GM12864 (cell line): ENCODE measurements at regions not wholly inside any gene's neighbourhood (a gene's known extent, or its start where the extent isn't known, plus 50 kb on each side); places are given as distances from the start of the nearest gene placed in this dataset.

Experiments
- DNase-seq: peaks from one replicate; pipeline ENCODE4 v3.0.0-alpha.2; 2011; ENCODE audit warnings: low read depth
- H3K4me3 ChIP-seq: 2 replicates; pipeline ENCODE4 v1.5.1; 2011; ENCODE audit warnings: mild to moderate bottlenecking, low read depth, low read length, control low read depth
- TF ChIP-seq, protein P1 (sequence below): IDR thresholded peaks from 2 replicates; pipeline ENCODE4 v1.5.1; 2011; ENCODE audit warnings: low read depth, mild to moderate bottlenecking, moderate library complexity, low read length, control low read depth, inconsistent platforms; ENCODE audit errors: missing control alignments

- no peak for DNase-seq
- TF ChIP-seq, protein P1, sequence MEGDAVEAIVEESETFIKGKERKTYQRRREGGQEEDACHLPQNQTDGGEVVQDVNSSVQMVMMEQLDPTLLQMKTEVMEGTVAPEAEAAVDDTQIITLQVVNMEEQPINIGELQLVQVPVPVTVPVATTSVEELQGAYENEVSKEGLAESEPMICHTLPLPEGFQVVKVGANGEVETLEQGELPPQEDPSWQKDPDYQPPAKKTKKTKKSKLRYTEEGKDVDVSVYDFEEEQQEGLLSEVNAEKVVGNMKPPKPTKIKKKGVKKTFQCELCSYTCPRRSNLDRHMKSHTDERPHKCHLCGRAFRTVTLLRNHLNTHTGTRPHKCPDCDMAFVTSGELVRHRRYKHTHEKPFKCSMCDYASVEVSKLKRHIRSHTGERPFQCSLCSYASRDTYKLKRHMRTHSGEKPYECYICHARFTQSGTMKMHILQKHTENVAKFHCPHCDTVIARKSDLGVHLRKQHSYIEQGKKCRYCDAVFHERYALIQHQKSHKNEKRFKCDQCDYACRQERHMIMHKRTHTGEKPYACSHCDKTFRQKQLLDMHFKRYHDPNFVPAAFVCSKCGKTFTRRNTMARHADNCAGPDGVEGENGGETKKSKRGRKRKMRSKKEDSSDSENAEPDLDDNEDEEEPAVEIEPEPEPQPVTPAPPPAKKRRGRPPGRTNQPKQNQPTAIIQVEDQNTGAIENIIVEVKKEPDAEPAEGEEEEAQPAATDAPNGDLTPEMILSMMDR, result no peak
- no peak overlapping the region for H3K4me3 ChIP-seq
Observed at GRCh38 chr12:9380650-9381049, 172.5 kb upstream of the PZP start.

DNA sequence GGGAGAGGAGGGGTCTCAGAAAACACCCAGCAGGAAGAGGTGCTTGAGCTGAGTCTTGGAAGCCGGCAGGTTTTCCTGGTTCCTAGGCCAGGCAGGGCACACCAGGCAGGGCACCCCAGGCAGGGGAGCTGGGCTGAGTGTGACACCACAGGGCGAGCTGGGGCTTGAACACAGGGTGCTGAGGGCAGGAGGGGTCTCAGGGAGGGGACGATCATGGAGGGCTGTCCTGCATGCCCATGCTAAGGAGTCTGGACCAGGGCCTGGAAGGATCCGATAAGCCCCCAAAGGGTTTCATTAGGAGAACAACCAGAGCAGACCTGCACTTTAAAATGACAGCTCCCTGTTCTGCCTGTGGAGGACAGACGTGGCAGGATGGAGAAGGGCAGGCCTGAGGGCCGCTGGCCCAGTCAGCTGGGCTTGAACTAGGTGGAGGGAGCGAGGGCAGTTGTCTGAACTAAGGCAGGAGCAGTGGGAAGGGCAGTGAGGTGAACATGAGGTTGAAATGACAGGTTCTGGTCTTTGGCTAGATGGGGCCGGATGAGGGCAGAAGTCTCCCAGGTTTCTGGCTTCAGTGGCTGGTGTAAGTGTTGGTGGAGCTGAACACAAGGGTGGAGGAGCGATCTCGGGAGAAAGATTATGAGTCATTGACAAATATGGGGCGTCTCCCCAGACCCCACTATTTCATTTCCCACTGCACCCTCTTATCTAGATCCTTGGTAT lies 171.0 kb upstream of the PZP start:
- no peak for DNase-seq
- H3K4me3 ChIP-seq, result no peak overlapping the region
- TF ChIP-seq, protein P1, result no peak

DNA sequence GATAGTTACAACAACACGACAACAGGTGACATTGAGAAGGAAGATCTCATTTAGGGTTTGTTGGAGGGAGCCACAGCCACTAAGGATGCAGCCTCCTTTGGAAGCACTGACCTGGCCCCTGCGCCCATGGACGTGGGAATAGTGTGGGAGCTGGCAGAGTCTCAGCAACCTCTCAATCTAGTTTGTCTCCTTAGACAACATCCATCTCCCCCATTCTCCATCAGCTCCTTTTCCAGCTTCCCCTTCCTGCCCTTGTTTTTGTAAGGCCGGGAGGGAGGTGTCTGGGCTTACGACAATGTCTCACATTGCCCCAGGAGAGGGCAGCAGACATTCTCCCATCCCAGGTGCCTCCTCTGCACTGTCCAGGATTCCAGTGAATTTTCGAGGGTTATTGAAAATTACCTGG lies 170.2 kb upstream of the PZP start:
- no peak for DNase-seq
- H3K4me3 ChIP-seq, result no peak overlapping the region
- TF ChIP-seq, protein P1, result peak; percentile 34

GRCh38 chr12:9372202-9372601 lies 164.0 kb upstream of the PZP start:
- DNase-seq, result no peak
- TF ChIP-seq, protein P1, result peak; percentile 14
- H3K4me3 ChIP-seq, result no peak overlapping the region

- H3K4me3 ChIP-seq, result no peak overlapping the region
- DNase-seq, result no peak
- TF ChIP-seq, protein P1, result no peak
Observed at GRCh38 chr12:9367828-9368227, 159.6 kb upstream of the PZP start.

- no peak overlapping the region for H3K4me3 ChIP-seq
- DNase-seq, result no peak
- TF ChIP-seq, protein P1, result no peak
Observed at GRCh38 chr12:9367201-9367600, 159.0 kb upstream of the PZP start.

- TF ChIP-seq, protein P1, result no peak
- DNase-seq, result no peak
- H3K4me3 ChIP-seq, result peak overlapping the region; percentile 0; the same call in 1 of the 2 replicates
Observed at GRCh38 chr12:9365296-9365695, 157.1 kb upstream of the PZP start.
